NCI-H2227 treated with DMSO at 0.1 percent for 48 hours (cell line): ENCODE measurements at regions not wholly inside any gene's neighbourhood (a gene's known extent, or its start where the extent isn't known, plus 50 kb on each side); places are given as distances from the start of the nearest gene placed in this dataset.

Experiments
- DNase-seq: peaks from one replicate; lab custom pipeline; 2025; lab: John Stamatoyannopoulos, UW

- no peak for DNase-seq
Observed at GRCh38 chr18:5091741-5092140, 105.3 kb downstream of the AKAIN1 start.

GRCh38 chr18:5075297-5075696, 121.8 kb downstream of the AKAIN1 start:
- no peak for DNase-seq

GRCh38 chr18:5073026-5073944, 123.8 kb downstream of the AKAIN1 start:
- DNase-seq, result no peak

- DNase-seq, result no peak
Observed at GRCh38 chr18:5068851-5069250, 128.2 kb downstream of the AKAIN1 start.

- DNase-seq, result no peak
Observed at GRCh38 chr18:5066380-5066977, 130.6 kb downstream of the AKAIN1 start.

- DNase-seq, result no peak
Observed at GRCh38 chr18:5065615-5066014, 131.4 kb downstream of the AKAIN1 start.

- DNase-seq, result no peak
Observed at GRCh38 chr18:5064841-5065370, 132.2 kb downstream of the AKAIN1 start.

- DNase-seq, result no peak
Observed at GRCh38 chr18:5061785-5062184, 135.3 kb downstream of the AKAIN1 start.

- no peak for DNase-seq
Observed at GRCh38 chr18:5060543-5060942, 136.5 kb downstream of the AKAIN1 start.

- DNase-seq, result no peak
Observed at GRCh38 chr18:5059696-5060032, 137.4 kb downstream of the AKAIN1 start.

- DNase-seq, result no peak
Observed at GRCh38 chr18:5058768-5059695, 138.0 kb downstream of the AKAIN1 start.

GRCh38 chr18:5057386-5058348, 139.4 kb downstream of the AKAIN1 start:
- DNase-seq, result peak; percentile 0

GRCh38 chr18:5052491-5052890, 144.6 kb downstream of the AKAIN1 start:
- DNase-seq, result no peak

- no peak for DNase-seq
Observed at GRCh38 chr18:5051207-5051606, 145.8 kb downstream of the AKAIN1 start.

GRCh38 chr18:5049124-5049523, 147.9 kb downstream of the AKAIN1 start:
- DNase-seq, result no peak

GRCh38 chr18:5040476-5040875, 156.6 kb downstream of the AKAIN1 start:
- DNase-seq, result no peak

- DNase-seq, result no peak
Observed at GRCh38 chr18:5036523-5036922, 160.5 kb downstream of the AKAIN1 start.

GRCh38 chr18:5031216-5031615, 165.8 kb downstream of the AKAIN1 start:
- no peak for DNase-seq

- no peak for DNase-seq
Observed at GRCh38 chr18:5030636-5031035, 166.4 kb downstream of the AKAIN1 start.

- DNase-seq, result no peak
Observed at GRCh38 chr18:5029592-5029991, 167.5 kb downstream of the AKAIN1 start.

GRCh38 chr18:5024741-5025140, 172.3 kb downstream of the AKAIN1 start:
- no peak for DNase-seq
